Caco-2 (cell line): ENCODE measurements at regions not wholly inside any gene's neighbourhood (a gene's known extent, or its start where the extent isn't known, plus 50 kb on each side); places are given as distances from the start of the nearest gene placed in this dataset.

ENCODE experiments used
- BruUV-seq: library from RNA; stranded (reverse); fragments of 400-500 nt; replicated peaks from 2 replicates; lab custom pipeline; 2021; lab: Mats Ljungman, UMichigan
- CTCF ChIA-PET: fragments of 300-600 bp; sonication (Branson Sonifier 250); formaldehyde crosslinking; loops from one replicate; lab custom pipeline; 2022; ENCODE audit warnings: antibody characterized with exemption; lab: Charles Lee
- POLR2A ChIA-PET: fragments of 300-600 bp; sonication (Branson Sonifier 250); formaldehyde crosslinking; loops from one replicate; lab custom pipeline; 2022; ENCODE audit warnings: antibody characterized with exemption; lab: Charles Lee
- DNase-seq, 2 experiments: peaks; one replicate each; pipeline versions ENCODE4 v3.0.0 to v3.0.0-alpha.2; 2020 to 2022
- H3K27me3 ChIP-seq: replicated peaks from 2 replicates; pipeline ENCODE4 v1.6.0; 2011; ENCODE audit warnings: low read length; ENCODE audit not compliant: control insufficient read depth, insufficient read depth
- H3K36me3 ChIP-seq: 2 replicates; pipeline ENCODE4 v1.5.1; 2011; ENCODE audit warnings: low read length; ENCODE audit not compliant: control insufficient read depth, insufficient read depth
- H3K4me1 ChIP-seq: fragments of 250-450 bp; sonication (Bioruptor Pico); 2 replicates; pipeline ENCODE4 v1.5.1; 2020; ENCODE audit warnings: mild to moderate bottlenecking
- H3K4me3 ChIP-seq: 2 replicates; pipeline ENCODE4 v1.5.1; 2011; ENCODE audit warnings: low read depth, mild to moderate bottlenecking, control low read depth, low read length
- H3K9me3 ChIP-seq: fragments of 250-450 bp; sonication (Bioruptor Pico); 2 replicates; pipeline ENCODE4 v1.5.1; 2020; ENCODE audit warnings: mild to moderate bottlenecking, moderate library complexity
- H3K27ac Mint-ChIP-seq: one replicate; pipeline ENCODE4 v1.8.0; 2022; ENCODE audit warnings: mixed read lengths; ENCODE audit not compliant: unreplicated experiment
- H3K27me3 Mint-ChIP-seq: one replicate; pipeline ENCODE4 v1.8.0; 2022; ENCODE audit warnings: mixed read lengths; ENCODE audit not compliant: insufficient read depth, unreplicated experiment
- H3K36me3 Mint-ChIP-seq: one replicate; pipeline ENCODE4 v1.8.0; 2022; ENCODE audit warnings: mild to moderate bottlenecking, mixed read lengths; ENCODE audit not compliant: insufficient read depth, unreplicated experiment
- H3K4me1 Mint-ChIP-seq: one replicate; pipeline ENCODE4 v1.8.0; 2022; ENCODE audit warnings: low read depth, mixed read lengths; ENCODE audit not compliant: unreplicated experiment
- H3K4me3 Mint-ChIP-seq: one replicate; pipeline ENCODE4 v1.8.0; 2022; ENCODE audit warnings: mild to moderate bottlenecking, moderate library complexity, mixed read lengths; ENCODE audit not compliant: unreplicated experiment
- H3K9me3 Mint-ChIP-seq: one replicate; pipeline ENCODE4 v1.8.0; 2022; ENCODE audit warnings: mixed read lengths; ENCODE audit not compliant: unreplicated experiment
- CTCF ChIP-seq, 2 experiments: fragments of 200-600 bp in 1 of 2; IDR thresholded peaks; 1 replicate in 1 of 2; 2 replicates in 1 of 2; pipeline versions ENCODE4 v1.5.1 to v1.8.0; 2011 to 2022; ENCODE audit warnings: antibody characterized with exemption in 1 of 2, control low read depth in 1 of 2, inconsistent platforms in 1 of 2, low read depth in 1 of 2, low read length in 1 of 2, mild to moderate bottlenecking in 1 of 2, moderate library complexity in 1 of 2; ENCODE audit not compliant: insufficient read depth in 1 of 2, severe bottlenecking in 1 of 2, unreplicated experiment in 1 of 2
- intact Hi-C: fragments of 100-400 bp; cut with micrococcal nuclease; formaldehyde crosslinking; loops from one replicate; pipeline ENCODE4 v1.10.0; 2022; ENCODE audit not compliant: unreplicated experiment

- Mint-ChIP-seq H3K36me3 (no peaks in the 10 kb centered on the region), H3K27ac (no peak overlapping the region), H3K4me1 (no peaks in the 10 kb centered on the region), H3K9me3 (peaks cover 8% of the 10 kb centered on the region), H3K27me3 (no peaks in the 10 kb centered on the region), H3K4me3 (no peak overlapping the region)
- Histone ChIP-seq H3K4me3 (no peak overlapping the region), H3K27me3 (no peaks in the 10 kb centered on the region), H3K9me3 (no peaks in the 10 kb centered on the region), H3K4me1 (no peaks in the 10 kb centered on the region), H3K36me3 (no peaks in the 10 kb centered on the region)
- BruUV-seq = no TSS peak
- ChIA-PET CTCF (no interaction called here), POLR2A (no interaction called here)
- intact Hi-C loops = no loop called here
- TF ChIP-seq CTCF (IDR thresholded peaks at IDR 0.05; ENCODE audit: insufficient read depth in 1 of 2, low read depth in 1 of 2, low read length in 1 of 2, severe bottlenecking in 1 of 2, unreplicated experiment in 1 of 2) = no peak
- DNase-seq = no peak
Measured at GRCh38 chr9:80259079-80259478, 687.3 kb downstream of the TLE4 start.

GRCh38 chr9:80251778-80252177 lies 680.0 kb downstream of the TLE4 start:
- ChIA-PET CTCF (no interaction called here), POLR2A (no interaction called here)
- Histone ChIP-seq H3K36me3 (no peaks in the 10 kb centered on the region), H3K4me1 (no peaks in the 10 kb centered on the region), H3K9me3 (no peaks in the 10 kb centered on the region), H3K4me3 (no peak overlapping the region), H3K27me3 (no peaks in the 10 kb centered on the region)
- H3K36me3 Mint-ChIP-seq = no peaks in the 10 kb centered on the region
- no peak for DNase-seq
- TF ChIP-seq CTCF (IDR thresholded peaks at IDR 0.05; ENCODE audit: insufficient read depth in 1 of 2, low read depth in 1 of 2, low read length in 1 of 2, severe bottlenecking in 1 of 2, unreplicated experiment in 1 of 2) = no peak
- no peak overlapping the region for H3K27ac Mint-ChIP-seq
- no peaks in the 10 kb centered on the region for H3K27me3 Mint-ChIP-seq
- H3K4me3 Mint-ChIP-seq = no peak overlapping the region
- H3K9me3 Mint-ChIP-seq = no peaks in the 10 kb centered on the region
- BruUV-seq = no TSS peak
- intact Hi-C loops = no loop called here
- H3K4me1 Mint-ChIP-seq = no peaks in the 10 kb centered on the region

GRCh38 chr9:80242022-80242421 lies 670.3 kb downstream of the TLE4 start:
- H3K4me3 ChIP-seq = no peak overlapping the region
- no peak for DNase-seq
- Mint-ChIP-seq H3K4me3 (no peak overlapping the region), H3K27me3 (no peaks in the 10 kb centered on the region), H3K36me3 (no peaks in the 10 kb centered on the region), H3K9me3 (no peaks in the 10 kb centered on the region), H3K4me1 (no peaks in the 10 kb centered on the region), H3K27ac (no peak overlapping the region)
- intact Hi-C loops = no loop called here
- H3K27me3 ChIP-seq = no peaks in the 10 kb centered on the region
- BruUV-seq = no TSS peak
- no peak for TF ChIP-seq CTCF (IDR thresholded peaks at IDR 0.05; ENCODE audit: insufficient read depth in 1 of 2, low read depth in 1 of 2, low read length in 1 of 2, severe bottlenecking in 1 of 2, unreplicated experiment in 1 of 2)
- no peaks in the 10 kb centered on the region for H3K9me3 ChIP-seq
- no peaks in the 10 kb centered on the region for H3K4me1 ChIP-seq
- CTCF ChIA-PET = no interaction called here
- H3K36me3 ChIP-seq = no peaks in the 10 kb centered on the region
- POLR2A ChIA-PET = no interaction called here
